ENCODE measurements at regions not wholly inside any gene's neighbourhood (a gene's known extent, or its start where the extent isn't known, plus 50 kb on each side); places are given as distances from the start of the nearest gene placed in this dataset.

DNA sequence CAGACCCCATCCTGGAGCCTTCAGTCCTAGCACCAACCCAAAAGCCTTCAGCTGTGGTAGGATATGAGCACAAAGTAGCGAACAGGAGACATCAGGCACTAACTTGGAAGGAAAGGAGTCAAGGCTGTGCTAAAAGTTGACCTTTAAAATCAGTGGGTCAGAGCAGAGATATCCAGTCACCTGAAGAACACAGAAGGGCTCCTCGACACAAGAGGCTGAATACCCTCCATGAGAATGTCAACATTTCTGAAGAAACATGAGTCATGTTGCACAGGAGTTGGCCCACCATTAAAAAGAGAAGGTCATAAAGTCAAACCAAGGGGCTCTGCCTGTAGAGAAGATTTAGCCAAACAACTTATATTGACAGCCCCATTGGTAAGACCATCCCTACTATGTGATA lies 172.5 kb downstream of the PLPP3 start:
- DNase-seq, result no peak
- no peak overlapping the region for H3K27ac Mint-ChIP-seq
- no peaks in the 10 kb centered on the region for H3K4me1 Mint-ChIP-seq
- no peak overlapping the region for H3K4me3 Mint-ChIP-seq
- ATAC-seq, result no peak
- no peaks in the 10 kb centered on the region for H3K27me3 Mint-ChIP-seq
- H3K9me3 Mint-ChIP-seq, result no peaks in the 10 kb centered on the region

DNA sequence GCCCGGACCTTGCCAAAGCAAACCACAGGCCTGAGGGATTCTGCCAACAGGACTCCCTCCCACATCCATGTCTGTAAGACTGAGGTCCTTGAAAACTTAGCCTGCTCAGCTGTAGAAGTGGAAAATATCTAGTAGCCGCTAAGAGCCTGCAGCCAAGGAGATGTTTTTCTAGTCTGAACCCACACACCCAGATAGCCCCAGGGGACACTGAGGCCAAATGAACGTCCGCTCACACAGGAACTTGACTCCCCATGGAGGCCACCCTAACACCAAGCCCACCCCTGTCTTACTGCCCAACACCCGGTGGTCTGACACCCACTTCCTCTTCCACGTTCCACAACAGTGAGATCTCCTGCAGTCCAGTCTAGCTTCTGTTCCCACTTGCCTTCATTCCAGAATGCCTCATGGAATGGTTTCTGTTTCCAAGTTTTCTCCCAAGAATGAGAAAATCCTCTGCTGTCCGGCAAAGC lies 174.8 kb downstream of the PLPP3 start:
- no peaks in the 10 kb centered on the region for H3K27me3 Mint-ChIP-seq
- no peak overlapping the region for H3K27ac Mint-ChIP-seq
- H3K9me3 Mint-ChIP-seq, result no peaks in the 10 kb centered on the region

DNA sequence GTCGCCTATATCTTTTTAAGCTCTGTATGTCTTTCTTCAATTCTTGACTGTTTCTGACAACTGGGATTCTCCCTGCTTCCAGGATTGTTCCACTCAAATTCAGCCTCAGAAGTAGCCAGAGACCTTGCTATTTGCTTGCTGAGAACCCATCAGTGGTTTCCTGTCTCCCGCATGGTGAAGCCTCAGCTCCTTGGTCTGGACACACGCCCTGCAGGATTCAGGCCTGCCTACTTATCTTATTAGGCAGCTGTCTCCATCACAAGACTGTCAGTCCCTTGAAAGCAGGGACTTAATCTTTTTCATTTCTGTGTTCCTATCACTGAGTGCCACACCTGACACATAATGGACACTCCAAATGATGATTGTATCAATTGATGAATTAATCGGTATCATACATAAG lies 175.3 kb downstream of the PLPP3 start:
- DNase-seq (no peak), ATAC-seq (no peak)
- no peaks in the 10 kb centered on the region for H3K9me3 Mint-ChIP-seq
- H3K27me3 Mint-ChIP-seq, result no peaks in the 10 kb centered on the region
- no peak overlapping the region for H3K27ac Mint-ChIP-seq
- H3K4me1 Mint-ChIP-seq, result no peaks in the 10 kb centered on the region
- no peak overlapping the region for H3K4me3 Mint-ChIP-seq

More for the DNA sequence above, 174.8 kb downstream of the PLPP3 start:
- no peak for ATAC-seq
- H3K4me3 Mint-ChIP-seq, result no peak overlapping the region
- DNase-seq, result no peak
- no peaks in the 10 kb centered on the region for H3K4me1 Mint-ChIP-seq

DNA sequence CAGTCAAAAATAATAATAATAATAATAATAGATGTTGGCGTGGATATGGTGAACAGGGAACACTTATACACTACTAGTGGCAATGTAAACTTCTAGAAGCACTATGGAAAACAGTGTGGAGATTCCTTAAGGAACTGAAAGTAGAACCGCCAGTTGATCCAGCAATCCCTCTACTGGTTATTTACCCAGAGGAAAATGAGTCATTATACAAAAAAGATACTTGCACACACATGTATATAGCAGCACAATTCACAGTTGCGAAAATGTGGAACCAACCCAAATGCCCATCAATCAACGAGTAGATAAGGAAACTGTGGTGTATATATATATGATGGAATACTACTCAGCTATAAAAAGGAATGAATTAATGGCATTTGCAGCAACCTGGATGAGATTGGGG lies 176.0 kb downstream of the PLPP3 start:
- no peak overlapping the region for H3K4me3 Mint-ChIP-seq
- DNase-seq, result no peak

DNA sequence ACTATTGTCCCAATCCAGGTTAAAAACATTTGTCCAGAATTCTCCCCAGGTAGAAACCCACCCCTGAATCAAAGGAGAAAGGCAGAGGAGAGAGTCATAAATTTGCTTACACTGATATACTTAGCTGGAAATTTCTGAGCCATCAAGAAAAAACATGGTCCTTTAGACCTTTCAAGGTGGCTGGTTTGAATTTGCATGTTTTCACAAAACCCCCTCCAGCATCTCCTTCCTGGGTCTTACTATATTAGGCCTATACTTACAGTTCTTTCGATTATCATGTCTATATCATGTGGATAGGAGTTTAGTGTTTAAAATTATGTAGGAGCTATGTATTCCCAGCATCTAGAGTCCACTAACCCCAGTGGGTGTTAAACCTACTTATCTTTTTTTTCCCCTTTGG lies 178.2 kb downstream of the PLPP3 start:
- Mint-ChIP-seq H3K4me1 (no peaks in the 10 kb centered on the region), H3K27ac (no peak overlapping the region), H3K4me3 (no peak overlapping the region), H3K27me3 (no peaks in the 10 kb centered on the region), H3K9me3 (no peaks in the 10 kb centered on the region)
- DNase-seq (no peak), ATAC-seq (no peak)

More for the DNA sequence above, 176.0 kb downstream of the PLPP3 start:
- H3K27ac Mint-ChIP-seq, result no peak overlapping the region
- no peaks in the 10 kb centered on the region for H3K4me1 Mint-ChIP-seq
- no peak for ATAC-seq
- no peaks in the 10 kb centered on the region for H3K27me3 Mint-ChIP-seq
- no peaks in the 10 kb centered on the region for H3K9me3 Mint-ChIP-seq

DNA sequence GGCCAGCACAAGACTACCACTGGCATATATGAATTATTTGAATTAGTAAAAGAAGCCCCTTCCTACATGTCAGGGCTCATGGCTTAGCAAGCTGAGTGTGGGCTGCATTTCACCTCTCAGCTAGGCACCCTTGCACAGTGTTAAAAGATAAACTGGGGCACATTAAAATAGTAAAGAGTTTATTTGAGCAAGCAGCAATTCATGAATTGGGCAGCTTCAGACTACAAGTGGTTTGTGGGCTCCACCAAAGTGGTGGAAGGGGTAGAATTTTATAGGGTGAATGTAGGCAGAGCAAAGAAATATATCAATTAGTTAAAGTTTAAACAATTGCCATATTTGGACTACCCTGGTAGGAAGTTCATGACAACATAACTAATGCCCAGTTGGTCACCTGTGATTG lies 178.8 kb downstream of the PLPP3 start:
- ATAC-seq, result no peak
- Mint-ChIP-seq H3K27ac (no peak overlapping the region), H3K4me3 (no peak overlapping the region), H3K27me3 (no peaks in the 10 kb centered on the region), H3K4me1 (no peaks in the 10 kb centered on the region), H3K9me3 (no peaks in the 10 kb centered on the region)
- no peak for DNase-seq

DNA sequence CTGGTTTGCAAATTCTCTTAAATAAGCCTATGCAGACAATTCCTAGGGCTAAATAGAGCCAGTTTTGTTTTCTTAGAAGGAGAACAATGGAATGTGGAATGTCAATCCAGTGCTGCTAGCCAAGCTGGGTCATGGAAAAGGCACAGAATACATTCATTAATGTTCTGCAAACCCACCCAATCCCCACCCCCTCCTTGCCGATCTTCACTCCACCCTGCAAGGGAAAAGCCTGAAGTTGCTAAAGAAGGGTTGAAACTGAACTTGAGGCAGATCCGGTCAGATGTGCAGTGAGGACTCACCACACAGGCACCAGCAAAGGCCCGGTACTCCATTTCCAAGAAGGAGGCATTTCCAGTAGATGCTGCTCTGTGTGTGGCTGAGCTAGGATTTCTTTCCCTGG lies 179.6 kb downstream of the PLPP3 start:
- no peak for ATAC-seq
- H3K4me1 Mint-ChIP-seq, result no peaks in the 10 kb centered on the region
- H3K27ac Mint-ChIP-seq, result no peak overlapping the region
- no peaks in the 10 kb centered on the region for H3K9me3 Mint-ChIP-seq
- H3K27me3 Mint-ChIP-seq, result no peaks in the 10 kb centered on the region
- DNase-seq, result no peak
- no peak overlapping the region for H3K4me3 Mint-ChIP-seq

DNA sequence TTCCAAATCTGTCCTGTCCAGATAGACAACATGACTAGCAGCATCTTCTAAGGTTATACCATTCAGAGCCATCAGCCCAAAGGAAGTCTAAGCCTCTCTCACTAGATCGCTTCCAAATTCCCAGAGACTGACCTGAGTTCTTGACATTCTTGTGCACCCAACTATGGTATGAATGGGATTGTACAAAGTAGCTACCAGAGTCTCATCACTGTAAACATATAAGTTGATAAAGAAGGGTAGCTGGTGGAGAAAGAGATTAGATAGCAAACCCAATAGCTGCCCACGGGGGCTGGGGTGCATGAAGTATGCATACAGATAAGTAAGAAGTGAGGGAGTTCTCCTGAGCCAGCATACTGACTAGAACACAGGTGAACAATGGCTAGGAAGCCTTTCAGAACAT lies 180.0 kb downstream of the PLPP3 start:
- Mint-ChIP-seq H3K4me1 (no peaks in the 10 kb centered on the region), H3K27ac (no peak overlapping the region), H3K27me3 (no peaks in the 10 kb centered on the region), H3K4me3 (no peak overlapping the region), H3K9me3 (no peaks in the 10 kb centered on the region)
- DNase-seq (no peak), ATAC-seq (no peak)

DNA sequence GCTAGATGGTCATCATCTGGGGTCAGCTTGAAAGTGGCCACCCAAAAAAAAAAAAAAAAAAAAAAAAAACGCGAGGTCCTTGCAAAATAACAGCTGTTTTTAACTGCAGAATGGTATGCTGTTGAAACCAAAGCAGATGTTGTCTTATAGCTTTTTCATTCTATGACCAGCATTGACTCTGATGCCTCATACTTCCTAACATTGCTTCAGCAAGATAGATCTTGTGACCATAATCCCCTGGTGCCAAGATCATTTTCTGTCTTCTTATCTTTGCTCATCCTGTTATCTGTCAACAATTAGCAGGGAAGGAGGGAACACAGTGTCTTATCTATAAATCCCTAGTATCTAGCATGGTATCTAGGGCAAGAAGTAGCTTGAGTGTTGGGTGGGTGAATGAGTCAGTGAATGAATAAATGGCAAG lies 181.5 kb downstream of the PLPP3 start:
- no peaks in the 10 kb centered on the region for H3K4me1 Mint-ChIP-seq
- no peak for DNase-seq
- H3K9me3 Mint-ChIP-seq, result no peaks in the 10 kb centered on the region
- no peak overlapping the region for H3K4me3 Mint-ChIP-seq
- H3K27ac Mint-ChIP-seq, result peak overlapping the region in 1 of 2 donors; percentile 1
- no peaks in the 10 kb centered on the region for H3K27me3 Mint-ChIP-seq
- no peak for ATAC-seq

DNA sequence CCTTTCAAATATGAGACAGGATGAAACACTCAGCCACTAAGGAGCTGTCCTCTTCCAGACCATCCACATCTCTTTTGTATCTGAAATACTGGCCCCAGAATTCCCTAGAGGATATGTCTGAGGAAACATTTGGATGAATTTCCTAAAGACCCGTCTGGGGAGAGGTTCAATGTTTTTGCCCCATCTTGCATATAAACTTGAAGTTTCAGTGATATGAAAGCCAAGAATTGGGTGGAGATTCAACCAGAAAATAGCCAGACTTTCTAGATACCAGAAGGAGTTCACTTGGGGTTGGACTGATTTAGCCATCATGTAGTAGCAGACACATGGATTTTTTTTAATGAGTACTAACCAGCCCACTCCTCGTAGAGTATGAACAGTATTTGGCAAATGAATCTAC lies 182.0 kb downstream of the PLPP3 start:
- Mint-ChIP-seq H3K4me1 (no peaks in the 10 kb centered on the region), H3K27ac (no peak overlapping the region), H3K4me3 (no peak overlapping the region), H3K27me3 (no peaks in the 10 kb centered on the region), H3K9me3 (no peaks in the 10 kb centered on the region)
- DNase-seq (no peak), ATAC-seq (no peak)

DNA sequence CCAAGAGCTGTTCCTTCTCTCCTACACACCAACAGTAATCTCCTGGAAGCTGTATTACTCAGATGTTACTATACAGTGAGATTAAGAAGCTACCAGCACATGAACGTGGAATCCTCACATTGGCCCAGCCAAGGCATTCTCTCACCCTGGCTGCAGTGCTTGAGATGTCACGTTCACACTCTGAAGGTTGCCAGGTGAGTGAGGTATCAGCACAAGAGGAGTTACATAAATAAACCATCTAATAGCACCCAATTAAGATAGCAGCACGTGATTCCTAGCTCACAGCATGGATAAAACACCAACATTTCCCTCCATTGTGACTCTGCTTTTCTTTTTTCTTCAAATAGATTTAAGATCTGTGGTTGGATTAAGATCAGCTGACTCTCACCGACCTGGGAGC lies 182.8 kb downstream of the PLPP3 start:
- Mint-ChIP-seq H3K27ac (no peak overlapping the region), H3K4me1 (no peaks in the 10 kb centered on the region), H3K9me3 (no peaks in the 10 kb centered on the region), H3K4me3 (no peak overlapping the region), H3K27me3 (no peaks in the 10 kb centered on the region)
- ATAC-seq, result no peak
- no peak for DNase-seq

DNA sequence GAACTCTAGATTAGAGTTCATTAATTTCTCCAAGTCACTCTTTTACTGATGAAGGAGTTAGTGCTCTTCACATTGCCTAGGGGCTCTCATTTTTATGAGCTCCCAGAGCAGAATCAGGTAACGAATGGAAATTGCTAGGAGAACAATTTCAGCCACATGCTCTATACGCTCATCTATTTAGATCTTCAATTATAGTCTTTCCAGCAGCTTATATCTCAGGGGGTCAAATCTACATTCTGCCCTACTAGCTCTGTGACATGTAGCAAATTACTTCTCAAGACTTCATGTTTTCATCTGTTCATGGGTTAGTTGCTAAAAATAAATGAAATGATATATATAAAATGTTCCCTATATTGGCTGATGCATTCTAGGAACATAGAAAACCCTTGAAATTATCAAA lies 183.6 kb downstream of the PLPP3 start:
- H3K27ac Mint-ChIP-seq, result no peak overlapping the region
- no peaks in the 10 kb centered on the region for H3K9me3 Mint-ChIP-seq
- no peak for ATAC-seq
- H3K27me3 Mint-ChIP-seq, result no peaks in the 10 kb centered on the region
- H3K4me3 Mint-ChIP-seq, result no peak overlapping the region
- DNase-seq, result no peak
- no peaks in the 10 kb centered on the region for H3K4me1 Mint-ChIP-seq

DNA sequence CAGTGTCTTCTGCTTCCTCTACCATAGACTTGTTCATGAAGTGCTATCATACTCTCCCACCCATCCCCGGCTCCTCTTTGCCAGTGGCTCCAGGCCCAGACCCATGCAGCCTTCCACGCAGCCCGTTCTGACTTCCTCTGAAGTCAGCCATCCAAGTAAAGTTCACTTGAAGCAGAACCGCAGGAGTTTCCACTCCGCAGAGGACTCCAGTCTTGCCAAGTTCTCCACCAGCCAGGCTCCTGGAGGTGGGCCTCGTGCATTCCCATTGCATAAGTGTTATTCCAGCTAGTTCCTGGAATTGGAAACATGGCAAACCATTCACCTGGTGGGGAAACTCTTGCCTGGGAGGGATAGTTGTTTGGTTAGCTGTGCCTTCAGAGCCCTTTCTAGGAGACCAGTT lies 185.1 kb downstream of the PLPP3 start:
- ATAC-seq (no peak), DNase-seq (no peak)
- no peaks in the 10 kb centered on the region for H3K27me3 Mint-ChIP-seq
- H3K4me3 Mint-ChIP-seq, result no peak overlapping the region
- no peak overlapping the region for H3K27ac Mint-ChIP-seq
- no peaks in the 10 kb centered on the region for H3K4me1 Mint-ChIP-seq
- no peaks in the 10 kb centered on the region for H3K9me3 Mint-ChIP-seq

DNA sequence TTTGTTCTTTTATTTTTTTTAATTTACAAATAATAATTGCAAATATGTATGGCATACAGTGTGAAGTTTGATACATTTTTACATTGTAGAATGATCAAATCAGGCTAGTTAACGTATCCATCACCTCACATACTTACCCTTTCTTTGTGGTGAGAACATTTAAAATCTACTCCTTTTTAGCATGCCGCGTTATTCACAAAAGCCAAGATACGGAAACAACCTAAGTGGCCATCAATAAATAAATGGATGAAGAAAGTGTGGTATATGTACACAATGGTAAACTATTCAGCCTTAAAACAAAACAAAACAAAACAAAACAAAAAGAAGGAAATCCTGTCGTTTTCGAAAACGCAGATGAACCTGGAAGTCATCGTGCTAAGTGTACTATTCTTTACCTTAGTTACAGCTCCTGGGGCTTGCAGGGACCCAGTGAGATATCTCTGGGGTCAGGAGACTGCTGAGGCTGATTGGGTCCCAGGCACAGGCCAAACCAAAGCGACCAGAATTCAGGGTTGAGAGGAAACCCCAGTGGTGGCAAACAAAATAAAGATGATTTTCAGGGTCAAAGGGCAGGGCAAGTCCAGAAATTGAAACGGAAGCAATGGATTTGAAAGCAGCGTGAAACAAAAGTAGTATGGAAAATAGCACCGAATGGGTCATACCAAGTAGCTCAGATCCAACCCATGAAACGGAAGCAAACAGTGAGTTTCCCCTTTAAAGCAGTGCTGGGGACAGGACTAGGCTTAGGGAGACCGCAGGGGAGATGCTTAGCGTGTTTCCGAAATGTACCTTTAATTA lies 188.2 kb downstream of the PLPP3 start:
- ATAC-seq, result no peak
- no peaks in the 10 kb centered on the region for H3K9me3 Mint-ChIP-seq
- no peaks in the 10 kb centered on the region for H3K4me1 Mint-ChIP-seq
- DNase-seq, result no peak
- H3K27ac Mint-ChIP-seq, result no peak overlapping the region
- H3K4me3 Mint-ChIP-seq, result no peak overlapping the region
- H3K27me3 Mint-ChIP-seq, result no peaks in the 10 kb centered on the region

DNA sequence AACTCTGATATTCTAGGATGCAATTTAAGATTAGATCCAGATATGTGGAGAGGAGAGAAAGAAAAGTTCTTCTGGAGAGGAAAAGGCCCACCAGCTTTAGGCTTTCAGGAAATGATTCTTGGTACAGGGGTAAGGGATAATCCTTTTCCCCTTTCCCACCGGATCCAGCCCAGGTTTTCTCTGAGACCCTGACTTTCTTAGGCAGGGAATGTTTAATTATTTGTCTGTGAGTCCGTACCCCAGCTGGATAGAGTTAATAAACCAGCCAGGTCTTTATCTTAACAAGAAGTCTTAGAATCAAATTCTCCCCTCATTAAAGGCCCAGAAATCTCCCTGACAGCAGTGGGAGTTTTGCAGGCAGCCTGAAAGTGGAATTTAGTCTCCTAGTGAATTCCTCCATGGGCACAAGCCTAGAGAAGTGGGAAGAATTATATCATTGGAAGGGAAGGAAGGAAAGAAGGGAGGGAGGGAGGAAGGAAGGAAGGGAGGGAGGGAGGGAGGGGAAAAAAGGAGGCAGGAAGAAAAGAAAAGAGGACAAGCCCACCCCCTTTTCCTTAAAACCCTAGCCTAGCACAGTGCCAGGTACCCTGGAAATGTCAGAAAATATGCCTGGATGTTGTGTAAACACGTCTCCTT lies 189.0 kb downstream of the PLPP3 start:
- H3K27me3 Mint-ChIP-seq, result no peaks in the 10 kb centered on the region
- ATAC-seq, result no peak
- H3K4me1 Mint-ChIP-seq, result no peaks in the 10 kb centered on the region
- no peak overlapping the region for H3K27ac Mint-ChIP-seq
- DNase-seq, result no peak
- H3K9me3 Mint-ChIP-seq, result no peaks in the 10 kb centered on the region
- H3K4me3 Mint-ChIP-seq, result no peak overlapping the region

DNA sequence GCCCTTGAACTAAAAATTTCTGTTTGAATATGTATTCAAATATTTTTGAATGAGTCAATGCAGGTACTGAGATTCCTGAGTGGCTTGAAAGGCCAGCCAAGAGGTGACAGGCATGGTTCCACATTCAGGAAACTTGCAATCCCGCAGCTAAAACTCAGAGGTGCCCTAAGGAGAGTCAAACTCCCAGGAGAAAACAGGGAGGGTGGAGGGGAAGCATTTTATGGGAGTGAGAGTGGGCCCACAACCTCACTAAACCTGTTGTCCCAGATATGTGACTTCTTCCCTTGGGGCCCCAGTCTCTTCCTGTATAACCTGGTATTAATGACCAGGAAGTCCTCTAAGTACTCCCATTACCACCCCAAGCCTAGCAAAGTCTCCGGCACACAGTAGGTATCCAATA lies 189.6 kb downstream of the PLPP3 start:
- H3K4me3 Mint-ChIP-seq, result no peak overlapping the region
- H3K4me1 Mint-ChIP-seq, result no peaks in the 10 kb centered on the region
- H3K27ac Mint-ChIP-seq, result no peak overlapping the region

More for the DNA sequence above, 189.6 kb downstream of the PLPP3 start:
- no peak for ATAC-seq
- DNase-seq, result no peak
- no peaks in the 10 kb centered on the region for H3K27me3 Mint-ChIP-seq
- H3K9me3 Mint-ChIP-seq, result no peaks in the 10 kb centered on the region
